ENCODE measurements at regions not wholly inside any gene's neighbourhood (a gene's known extent, or its start where the extent isn't known, plus 50 kb on each side); places are given as distances from the start of the nearest gene placed in this dataset.
"Not testable (repeated sequence)": the region's sequence is repeated elsewhere in the genome, so short reads cannot be mapped to it uniquely, and the experiment has no call there.

DNA sequence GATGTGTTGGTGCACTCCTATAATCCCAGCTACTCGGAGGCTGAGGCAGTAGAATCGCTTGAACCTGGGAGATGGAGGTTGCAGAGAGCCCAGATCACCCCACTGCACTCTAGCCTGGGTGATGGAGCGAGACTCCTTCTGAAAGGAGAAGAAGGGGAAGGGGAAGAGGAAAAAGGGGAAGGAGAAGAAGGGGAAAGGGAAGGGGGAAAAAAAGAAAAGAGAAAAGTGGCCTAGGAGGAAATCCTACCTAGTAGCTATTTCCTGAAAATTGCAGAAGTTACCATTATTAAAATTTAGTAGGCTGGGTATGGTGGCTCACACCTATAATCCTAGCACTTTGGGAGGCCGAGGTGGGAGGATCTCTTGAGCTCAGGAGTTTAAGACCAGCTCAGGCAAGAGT is 67.4 kb downstream of the ARRDC3 start:
- DNase-seq, result no peak

DNA sequence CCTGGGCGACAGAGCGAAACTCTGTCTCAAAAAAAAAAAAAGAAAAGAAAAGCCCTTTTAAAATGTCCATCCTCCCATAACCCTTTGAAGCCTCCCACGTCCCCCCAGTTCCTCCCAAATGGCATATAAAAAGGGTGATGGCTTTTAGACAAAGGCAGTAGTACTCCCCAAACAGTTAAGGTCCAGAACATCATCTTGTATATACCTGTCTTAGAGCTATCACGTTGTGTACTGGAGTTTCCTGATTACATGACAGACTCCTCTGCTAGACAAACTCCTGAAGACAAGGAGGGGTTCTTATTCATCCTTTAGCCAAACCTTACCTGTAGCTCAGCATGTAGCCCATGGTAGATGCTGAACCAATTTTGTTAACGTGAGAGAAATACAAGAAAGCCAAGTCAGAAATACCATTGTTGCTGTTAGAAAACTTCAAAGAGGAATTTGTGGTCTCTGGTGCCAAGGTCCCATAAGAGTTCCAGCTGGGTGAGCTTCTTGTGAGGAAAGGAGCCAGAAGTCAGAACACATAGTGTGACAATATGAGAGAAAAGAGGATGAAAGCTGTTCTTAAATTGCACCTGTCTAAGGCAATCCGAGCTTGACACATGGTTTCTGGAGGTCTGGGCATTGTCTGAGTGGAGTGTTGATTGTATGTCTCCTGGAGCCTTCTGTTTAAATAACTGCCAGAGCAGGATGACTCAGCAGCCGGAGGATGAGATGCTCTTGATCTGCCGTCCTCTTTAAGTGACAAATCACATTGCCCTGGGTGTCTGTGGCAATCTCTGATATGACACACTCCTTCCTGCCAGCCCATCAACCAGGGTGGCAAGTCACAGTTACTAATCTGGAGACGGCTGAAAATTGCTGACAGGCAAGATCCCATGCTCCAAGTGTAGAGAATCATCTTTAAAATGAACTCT is 69.1 kb downstream of the ARRDC3 start:
- DNase-seq, result peak; percentile 74

DNA sequence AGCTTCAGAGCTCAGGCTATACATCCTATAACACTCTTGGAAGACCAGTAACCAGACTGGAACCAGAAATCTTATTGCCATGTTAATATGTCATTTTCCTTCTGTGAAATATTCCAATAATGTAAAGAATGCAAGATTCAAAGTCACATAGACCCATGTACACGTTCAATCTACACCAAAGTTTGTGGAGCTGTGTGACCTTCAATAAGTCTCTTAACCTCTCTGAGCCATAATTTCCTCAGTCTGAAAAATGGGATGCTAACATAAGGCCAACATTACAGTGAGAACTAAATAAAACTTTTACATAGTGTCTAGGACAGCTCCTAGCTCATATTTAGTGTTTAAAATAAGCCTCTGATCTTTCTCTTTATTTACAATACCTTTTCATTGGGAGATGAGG is 70.4 kb downstream of the ARRDC3 start:
- DNase-seq, result no peak

DNA sequence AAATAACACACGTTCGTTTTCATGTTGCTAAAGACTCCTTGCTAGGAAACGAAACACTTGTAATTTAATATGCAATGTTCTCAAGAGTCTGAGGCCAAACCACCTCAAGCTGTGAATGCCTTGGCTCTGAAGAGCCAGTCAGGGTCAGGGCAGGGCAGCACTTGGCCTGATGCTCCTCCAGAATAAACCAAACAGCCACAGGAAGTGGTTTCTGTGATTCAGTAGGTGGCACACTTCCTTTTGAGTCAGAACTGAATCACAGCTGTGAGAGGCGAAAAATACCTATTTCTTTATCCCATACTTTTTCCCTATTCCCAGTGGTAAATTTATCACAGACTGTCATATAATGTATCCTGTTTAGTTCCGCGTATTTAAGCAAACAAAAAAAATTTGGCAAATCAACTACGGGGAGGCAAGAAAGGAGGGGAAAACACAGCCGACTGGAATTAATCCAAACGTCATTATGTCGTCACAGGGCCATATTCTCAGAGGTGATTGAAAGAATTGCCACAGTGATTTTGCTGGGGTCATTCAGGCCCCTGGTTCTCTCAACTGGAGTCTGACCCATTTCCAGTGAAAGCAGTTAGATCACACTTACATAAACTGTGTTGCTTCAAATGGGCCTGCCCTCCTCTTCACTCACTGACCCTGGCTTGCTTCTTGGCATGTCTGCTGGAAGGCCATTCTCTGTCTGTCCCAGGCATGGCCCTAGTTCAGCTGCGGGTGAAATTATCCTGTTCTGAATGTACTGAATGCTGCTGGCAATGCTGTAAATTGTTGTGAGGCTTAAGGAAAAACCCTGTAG is 71.2 kb downstream of the ARRDC3 start:
- DNase-seq, result peak; percentile 36

DNA sequence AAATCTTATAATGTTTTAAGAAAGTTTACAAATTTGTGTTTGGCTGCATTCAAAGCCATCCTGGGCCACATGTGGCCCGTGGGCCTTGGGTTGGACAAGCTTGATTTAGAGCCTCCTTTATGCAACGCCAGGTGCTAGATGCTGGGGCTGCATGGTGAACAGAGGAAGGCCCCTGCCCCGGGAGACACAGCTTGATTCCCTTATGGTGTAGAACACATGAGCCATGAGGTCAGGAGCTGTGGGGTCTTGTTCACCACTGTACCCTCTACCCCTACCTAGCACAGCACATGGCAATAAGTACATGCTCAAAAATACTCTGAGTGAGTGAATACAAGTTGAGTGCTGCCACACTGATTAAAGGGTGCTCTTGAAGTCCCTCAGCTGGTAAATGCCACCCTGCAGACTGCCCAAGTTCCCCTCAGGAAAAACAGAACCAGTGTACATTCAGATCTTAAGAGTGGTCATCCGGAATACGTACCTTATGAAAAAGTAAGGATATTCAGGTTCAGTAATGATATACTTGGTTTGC is 71.9 kb downstream of the ARRDC3 start:
- DNase-seq, result no peak

DNA sequence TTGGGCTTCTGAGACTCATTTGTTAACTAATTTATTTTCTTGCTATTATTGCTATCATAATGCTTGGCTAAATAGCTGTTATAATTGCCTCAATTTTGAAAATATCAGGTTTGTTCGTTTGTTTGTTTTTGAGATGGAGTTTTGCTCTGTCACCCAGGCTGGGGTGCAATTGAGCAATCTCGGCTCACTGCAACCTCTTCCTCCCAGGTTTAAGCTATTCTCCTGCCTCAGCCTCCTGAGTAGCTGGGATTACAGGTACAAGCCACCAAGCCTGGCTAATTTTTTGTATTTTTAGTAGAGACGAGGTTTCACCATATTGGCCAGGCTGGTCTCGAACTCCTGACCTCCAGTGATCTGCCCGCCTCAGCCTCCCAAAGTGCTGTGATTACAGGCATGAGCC is 75.0 kb downstream of the ARRDC3 start:
- DNase-seq, result not testable (repeated sequence)

DNA sequence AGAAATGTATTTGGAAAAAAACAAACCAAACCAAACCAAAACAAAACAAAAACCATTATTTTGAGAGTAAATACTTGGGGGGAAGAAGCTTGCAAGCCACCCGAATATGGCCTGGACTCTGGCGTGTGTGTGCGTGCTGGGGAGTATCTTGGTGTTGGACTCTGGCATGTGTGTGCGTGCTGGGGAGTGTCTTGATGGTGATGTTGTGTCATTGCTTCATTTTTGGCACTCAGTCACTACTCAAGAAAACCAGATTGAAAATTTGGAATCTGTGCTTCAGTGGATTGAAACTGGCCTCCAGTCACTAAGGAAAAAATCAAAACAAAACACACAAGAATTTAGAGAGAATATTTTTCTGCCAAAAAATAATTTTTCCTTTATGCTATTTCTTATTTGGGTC is 76.1 kb downstream of the ARRDC3 start:
- DNase-seq, result no peak

DNA sequence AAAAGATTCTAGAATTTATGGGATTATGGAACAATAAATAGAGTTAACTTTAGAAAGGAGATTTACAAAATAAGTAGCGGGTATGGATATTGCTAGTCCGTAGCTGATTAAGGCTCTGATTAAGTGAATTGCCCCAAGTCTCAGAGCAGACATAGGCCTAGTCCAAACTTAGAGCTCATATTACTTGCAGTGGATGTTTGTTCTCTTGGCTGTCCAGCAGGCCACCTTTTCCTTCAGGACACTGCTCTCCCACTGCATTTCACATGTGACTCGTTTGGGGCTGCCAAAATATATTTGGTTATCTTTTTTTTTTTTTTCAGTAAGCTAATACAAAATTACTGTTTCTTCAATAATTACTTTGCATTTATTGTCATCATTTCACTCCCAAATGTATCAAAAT is 76.6 kb downstream of the ARRDC3 start:
- DNase-seq, result no peak

DNA sequence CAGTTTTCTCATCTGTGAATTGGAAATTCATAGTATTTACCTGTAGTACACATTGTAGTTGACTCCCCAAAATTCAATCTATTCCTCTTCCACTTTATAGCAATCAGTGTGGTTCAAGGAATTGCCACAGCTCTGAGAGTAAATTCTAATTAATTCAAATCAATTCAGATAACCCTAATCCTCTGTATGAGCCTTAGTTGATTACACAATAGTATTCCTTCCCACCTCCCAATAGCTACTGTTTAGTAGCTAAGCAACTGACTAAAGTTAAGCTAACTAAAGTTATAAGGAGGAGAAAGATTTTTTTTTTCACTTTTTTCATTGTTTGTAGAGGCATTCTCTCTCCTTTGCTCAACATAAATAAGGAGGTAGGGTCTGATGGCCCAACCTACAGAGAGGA is 77.5 kb downstream of the ARRDC3 start:
- no peak for DNase-seq

DNA sequence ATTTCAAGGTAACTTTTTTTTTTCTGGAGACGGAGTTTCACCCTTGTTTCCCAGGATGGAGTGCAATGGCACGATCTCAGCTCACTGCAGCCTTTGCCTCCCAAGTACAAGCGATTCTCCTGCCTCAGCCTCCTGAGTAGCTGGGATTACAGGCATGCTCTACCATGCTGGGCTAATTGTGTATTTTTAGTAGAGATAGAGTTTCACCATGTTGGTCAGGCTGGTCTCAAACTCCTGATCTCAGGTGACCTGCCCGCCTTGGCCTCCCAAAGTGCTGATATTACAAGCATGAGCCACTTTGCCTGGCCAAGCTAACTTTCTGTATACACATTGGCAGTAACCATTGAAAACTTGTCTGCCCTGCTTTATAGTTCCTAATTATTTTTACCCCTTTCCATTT is 79.1 kb downstream of the ARRDC3 start:
- DNase-seq, result not testable (repeated sequence)

DNA sequence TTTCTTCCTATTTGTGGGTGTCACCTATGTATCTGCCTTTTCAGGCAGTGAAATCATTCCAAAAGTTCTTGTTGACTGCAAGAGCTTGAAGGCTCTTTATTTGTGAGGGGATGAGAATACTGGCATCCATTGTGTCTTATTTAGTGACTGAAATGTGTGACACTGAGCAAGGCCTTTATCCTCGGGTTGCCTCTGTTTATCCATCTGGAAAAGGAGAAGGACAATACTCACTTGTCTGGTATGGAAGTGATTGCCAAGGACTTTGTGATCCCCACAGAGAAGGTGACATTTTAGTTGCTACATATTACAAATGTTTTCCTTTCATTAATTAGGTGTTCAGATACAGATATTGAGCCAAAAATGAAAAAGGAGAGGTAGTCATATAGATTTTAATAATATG is 80.2 kb downstream of the ARRDC3 start:
- DNase-seq, result no peak

DNA sequence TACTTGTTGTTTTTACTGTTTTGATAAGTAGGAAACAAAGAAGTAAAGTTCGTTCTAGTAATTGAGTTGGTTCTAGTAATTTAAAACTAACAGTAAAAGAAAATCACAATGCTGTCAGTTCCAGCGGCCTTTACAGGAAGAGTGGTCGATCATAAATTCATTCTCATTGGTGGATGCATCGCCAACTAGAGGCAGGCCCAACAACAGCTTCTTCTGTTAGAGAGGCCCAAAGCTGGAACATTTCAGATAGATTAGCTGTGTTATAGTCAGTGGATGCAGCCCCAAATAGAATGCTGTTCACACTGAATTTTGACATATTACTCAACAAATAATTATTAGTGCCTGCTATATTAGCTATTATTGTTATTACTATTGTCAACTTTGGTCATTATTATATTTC is 80.8 kb downstream of the ARRDC3 start:
- DNase-seq, result no peak

DNA sequence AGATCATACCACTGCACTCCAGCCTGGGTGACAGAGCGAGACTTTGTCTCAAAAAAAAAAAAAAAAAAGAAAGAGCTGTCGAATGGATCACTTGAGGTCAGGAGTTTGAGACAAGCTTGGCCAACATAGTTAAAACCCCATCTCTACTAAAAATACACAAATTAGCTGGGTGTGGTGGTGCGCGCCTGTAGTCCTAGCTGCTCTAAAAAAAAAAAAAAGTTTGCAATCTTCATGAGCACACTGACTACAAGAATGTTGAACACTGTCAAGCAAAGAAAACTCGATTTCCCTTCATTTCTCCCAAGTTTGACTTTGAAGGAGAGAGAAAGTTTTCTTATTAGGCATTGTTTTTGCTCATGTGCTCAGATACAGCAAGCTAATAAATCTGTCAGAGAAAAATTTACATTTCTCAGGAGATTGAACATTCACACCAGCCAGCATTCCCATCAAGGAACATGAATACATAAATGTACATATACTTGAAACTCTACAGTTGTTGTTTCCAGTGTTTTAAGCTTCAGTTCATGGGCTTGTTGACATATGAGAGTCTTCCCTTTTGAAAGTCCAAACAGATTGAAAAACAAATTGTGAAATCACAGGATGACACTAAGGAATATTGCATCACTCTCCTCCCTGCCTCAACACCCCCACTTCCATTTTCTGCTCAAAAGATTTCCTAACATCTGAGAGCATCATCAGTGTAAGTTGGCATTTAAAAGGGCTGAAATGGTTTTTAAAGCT is 81.8 kb downstream of the ARRDC3 start:
- DNase-seq, result no peak

DNA sequence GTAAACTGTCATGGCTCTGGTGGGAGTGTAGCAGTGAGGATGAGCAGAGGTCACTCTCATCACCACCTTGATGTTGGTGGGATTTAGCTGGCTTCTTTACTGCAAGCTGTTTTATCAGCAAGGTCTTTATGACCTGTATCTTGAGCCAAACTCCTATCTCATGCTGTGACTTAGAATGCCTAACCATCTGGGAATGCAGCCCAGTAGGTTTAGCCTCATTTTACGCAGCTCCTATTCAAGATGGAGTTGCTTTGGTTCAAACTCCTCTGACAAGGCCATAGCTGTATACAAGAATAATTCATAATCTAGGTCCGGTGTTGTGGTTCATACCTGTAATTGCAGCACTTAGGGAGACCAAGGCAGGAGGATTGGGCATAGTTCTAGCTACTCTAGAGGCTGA is 85.1 kb downstream of the ARRDC3 start:
- DNase-seq, result no peak

DNA sequence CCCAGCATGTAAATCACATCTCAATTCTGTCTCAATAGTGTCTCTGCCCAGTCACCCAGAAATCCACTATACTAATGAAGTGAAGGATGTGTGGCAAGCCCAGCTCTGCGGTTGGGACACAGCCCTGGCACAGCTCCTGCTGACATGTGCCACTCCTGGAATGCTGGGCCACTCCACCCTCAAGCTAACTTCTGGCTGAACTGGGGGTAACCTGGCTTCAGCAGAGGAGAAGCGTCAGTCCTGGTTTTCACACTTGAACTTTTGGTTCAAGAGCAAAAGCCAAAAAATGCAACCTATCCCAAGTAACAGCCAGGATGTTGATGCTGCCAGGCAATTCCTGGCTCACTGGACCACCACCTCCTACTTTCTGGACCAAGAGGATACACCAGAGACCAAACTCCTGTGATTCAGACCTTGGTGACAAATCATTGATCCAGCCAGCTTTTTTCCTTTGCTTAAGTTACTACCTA is 86.4 kb downstream of the ARRDC3 start:
- no peak for DNase-seq

DNA sequence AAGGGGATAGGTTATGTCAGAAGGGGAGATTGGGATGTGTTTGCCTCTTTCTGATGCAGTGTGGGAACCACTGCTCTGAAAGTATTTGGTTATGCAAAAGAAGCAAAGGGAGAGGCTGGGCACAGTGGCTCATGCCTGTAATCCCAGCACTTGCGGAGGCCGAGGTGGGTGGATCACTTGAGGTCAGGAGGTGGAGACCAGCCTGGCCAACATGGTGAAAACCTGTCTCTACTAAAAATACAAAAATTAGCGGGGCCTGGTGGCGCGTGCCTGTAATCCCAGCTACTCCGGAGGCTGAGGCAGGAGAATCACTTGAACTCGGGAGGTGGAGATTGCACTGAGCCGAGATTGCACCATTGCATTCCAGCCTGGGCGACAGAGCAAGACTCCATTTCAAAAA is 87.0 kb downstream of the ARRDC3 start:
- DNase-seq, result not testable (repeated sequence)

DNA sequence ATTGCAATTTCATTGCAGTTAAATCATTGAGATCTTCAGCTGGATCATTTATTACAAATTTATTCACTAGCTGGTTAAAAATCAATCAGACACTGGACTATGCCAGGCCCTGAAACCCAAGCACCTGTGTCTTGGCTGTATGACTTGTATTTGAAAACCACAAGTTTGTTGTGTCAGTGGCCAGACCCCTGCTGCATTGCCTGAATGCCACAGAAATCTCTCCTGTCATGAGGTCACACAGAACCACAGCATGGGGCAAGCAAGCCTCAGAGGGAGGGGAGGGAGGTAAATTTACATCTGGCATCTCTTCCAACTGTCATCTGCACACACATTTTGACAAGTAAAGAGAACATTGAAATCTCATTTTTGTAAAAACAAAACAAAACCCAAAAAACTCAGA is 90.0 kb downstream of the ARRDC3 start:
- DNase-seq, result no peak

DNA sequence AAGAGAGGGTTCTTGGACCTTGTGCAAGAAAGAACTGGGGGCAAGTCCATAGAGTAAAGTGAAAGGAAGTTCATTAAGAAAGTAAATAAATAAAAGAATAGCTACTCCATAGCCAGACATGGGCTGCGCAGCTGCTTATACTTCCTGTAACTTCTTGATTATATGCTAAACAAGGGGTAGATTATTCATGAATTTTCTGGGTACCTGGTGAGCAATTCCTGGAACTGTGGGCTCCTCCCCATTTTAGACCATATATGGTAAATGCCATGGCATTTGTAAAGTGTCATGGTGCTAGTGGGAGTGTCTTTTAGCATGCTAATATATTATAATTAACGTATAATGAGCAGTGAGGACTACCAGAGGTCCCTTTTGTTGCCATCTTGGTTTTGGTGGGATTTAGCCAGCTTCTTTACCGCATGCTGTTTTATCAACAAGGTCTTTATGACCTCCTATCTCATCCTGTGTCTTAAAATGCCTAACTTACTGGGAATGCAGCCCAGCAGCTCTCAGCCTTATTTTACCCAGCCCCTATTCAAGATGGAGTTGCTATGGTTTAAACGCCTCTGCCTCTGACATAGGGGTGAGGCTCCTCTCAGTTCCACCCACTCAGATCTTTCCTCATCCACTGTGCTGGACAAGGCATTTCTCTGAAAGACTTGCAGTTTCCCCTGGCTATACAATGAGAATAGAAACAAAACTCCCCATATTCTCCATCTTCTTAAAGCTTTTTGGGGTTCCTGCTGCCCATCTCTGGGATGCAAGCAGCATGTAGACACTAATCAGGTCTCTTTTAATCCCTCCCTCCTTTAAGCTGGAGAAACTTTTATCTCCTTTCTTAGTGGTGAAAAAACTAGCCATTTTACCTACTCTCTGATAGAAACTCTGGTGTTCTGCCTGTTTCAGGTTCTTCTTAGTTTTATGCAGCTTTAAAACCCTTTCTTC is 91.2 kb downstream of the ARRDC3 start:
- DNase-seq, result no peak

DNA sequence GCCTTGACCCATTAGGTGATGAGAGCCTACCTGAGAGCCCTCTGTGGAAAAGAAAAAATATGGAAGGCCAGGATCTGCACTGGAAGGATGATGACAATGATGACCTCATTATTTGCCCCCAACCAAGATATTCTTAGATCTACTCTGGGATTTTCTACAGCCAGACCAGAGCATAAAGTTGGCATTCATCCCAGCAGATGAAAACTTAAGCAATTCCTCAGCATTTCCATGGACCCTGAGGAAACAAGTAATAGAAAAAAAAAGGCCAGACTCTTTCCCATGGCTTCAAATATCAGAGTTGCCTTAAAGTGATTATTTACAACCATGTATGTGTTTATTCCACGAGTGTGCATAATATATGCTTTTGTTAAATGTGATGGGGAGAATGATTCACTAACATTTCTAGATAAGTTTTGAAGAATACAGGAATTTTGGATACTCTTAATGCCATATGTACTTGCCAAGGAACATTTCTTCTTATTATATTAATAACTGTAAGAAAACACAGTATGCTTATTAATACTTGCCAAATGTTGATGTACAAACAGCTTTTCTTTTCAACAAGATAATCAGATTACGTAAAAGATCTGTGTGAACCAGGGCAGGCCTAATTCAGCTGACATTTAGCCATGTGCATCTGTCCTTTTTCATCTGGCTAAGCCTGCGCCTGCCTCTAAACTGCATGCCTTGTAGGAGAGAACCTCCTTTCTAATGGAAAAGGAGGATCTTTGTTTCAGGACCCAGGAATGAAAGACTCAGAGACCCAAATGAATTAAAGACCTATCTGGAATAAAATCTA is 94.8 kb downstream of the ARRDC3 start:
- DNase-seq, result no peak

DNA sequence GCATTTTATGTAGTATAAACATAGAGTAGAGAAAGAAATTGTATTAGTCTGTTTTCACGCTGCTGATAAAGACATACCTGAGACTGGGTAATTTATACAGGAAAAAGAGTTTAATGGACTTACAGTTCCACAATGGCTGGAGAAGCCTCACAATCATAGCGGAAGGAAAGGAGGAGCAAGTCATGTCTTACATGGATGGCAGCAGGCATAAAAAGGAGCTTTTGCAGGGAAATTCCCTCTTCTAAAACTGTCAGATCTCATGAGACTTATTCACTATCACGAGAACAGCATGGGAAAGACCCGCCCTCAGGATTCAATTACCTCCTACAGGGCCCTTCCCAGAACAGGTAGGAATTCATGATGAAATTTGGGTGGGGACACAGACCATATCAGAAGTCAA is 98.1 kb downstream of the ARRDC3 start:
- DNase-seq, result not testable (repeated sequence)

DNA sequence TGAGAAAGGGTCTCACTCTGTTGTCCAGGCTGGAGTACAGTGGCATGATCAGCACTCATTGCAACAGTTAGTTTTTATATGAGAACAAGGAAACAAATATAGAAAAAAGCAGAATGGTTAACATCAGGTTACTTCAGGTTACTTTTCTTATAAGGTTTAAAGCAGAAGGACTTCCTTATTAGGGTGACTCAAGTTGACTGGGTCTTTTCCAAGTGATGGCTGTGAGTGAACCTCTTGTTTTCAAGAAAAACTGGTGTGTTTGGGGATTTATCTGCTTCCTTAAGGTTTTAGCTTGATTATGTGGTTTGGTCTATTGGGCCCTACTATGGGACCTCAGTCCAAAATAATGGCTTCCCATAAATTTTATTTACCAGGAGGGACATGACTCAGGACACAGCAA is 99.2 kb downstream of the ARRDC3 start:
- no peak for DNase-seq

Measured in stimulated activated CD4-positive, alpha-beta T cell treated with anti-CD3 and anti-CD28 coated beads, Interleukin-4, amount 100 ng/mL, for 1 hour (primary cell).